HG03520 (cell line): ENCODE measurements at regions not wholly inside any gene's neighbourhood (a gene's known extent, or its start where the extent isn't known, plus 50 kb on each side); places are given as distances from the start of the nearest gene placed in this dataset.

Experiments
- ATAC-seq: cut with Tn5 transposase; IDR thresholded peaks from one replicate; pipeline ENCODE4 v1.9.1; 2021; ENCODE audit warnings: mild to moderate bottlenecking, moderate library complexity; ENCODE audit not compliant: unreplicated experiment

DNA sequence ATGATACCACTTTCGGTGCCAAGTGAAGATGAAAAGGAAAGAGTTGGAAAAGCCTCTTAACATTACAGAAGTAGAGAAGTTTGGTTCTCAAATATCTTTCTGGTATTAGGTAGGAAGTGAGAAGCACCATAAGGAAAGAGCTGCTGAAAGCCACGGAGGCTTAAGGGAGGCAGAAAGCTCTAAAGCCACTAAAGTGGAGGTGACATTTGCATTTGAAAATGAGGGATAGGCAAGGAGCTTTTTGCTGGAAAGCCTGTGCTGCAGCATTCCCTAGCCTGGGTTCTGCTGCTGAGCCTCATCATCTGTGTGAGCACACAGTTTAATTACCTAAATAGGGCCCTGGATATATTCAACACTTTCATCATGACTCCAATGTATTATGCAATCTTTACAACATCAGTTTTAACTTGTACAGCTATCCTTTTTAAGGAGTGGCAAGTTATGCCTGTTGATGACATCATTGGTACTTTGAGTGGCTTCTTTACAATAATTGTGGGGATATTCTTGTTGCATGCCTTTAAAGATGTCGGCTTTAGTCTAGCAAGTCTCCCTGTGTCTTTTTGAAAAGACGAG is 315.4 kb downstream of the RBM26 start:
- no peak for ATAC-seq

GRCh38 chr13:79084802-79085424 is 321.1 kb downstream of the RBM26 start:
- no peak for ATAC-seq

DNA sequence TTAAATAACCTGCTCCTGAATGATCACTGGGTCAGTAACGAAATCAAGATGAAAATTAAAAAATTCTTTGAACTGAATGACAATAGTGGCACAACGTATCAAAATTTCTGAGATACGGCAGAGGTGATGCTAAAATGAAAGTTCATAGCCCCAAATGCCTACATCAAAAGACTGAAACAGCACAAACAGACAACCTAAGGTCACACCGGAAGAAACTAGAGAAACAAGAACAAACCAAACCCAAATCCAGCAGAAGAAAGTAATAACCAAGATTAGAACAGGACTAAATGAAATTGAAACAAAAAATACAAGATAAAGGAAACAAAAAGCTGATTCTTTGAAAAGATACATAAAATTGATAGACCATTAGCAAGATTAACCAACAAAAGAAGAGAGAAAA is 324.1 kb downstream of the RBM26 start:
- no peak for ATAC-seq

DNA sequence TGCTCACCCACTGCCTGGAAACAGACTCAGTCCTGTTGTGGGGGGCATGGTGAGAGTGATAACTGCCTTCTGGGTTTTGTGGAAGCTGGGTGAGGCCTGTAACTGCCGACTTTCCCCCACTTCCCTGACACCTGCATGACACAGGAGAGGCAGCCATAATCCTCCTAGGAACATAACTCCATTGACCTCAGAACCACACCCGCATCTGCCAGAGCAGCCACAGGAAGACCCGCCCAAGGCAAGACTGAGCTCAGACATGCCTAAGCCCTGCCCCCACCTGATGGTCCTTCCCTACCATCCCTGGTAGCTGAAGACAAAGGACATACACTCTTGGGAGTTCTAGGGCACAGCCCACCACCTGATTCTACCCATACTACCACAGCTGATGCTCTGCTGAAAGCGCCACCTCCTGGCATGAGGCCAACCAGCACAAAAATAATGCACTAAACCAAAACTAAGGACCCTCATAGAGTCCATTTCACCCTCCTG is 326.7 kb downstream of the RBM26 start:
- ATAC-seq = no peak

DNA sequence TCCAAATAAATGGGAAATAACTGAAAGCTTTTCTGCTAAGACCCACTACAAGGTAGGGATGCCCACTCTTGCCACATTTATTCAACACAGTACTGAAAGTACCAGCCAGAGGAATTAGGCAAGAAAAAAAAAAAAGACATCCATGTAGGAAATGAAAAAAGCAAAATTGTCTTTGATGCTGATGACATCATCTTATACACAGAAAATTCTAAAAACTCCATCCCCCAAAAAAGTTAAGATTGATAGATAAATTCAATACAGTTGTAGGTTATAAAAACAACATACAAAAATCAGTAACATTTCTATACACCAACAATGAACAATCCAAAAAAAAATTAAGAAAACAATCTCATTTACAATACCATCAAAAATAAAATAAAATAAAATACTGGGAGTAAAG is 330.4 kb downstream of the RBM26 start:
- no peak for ATAC-seq

DNA sequence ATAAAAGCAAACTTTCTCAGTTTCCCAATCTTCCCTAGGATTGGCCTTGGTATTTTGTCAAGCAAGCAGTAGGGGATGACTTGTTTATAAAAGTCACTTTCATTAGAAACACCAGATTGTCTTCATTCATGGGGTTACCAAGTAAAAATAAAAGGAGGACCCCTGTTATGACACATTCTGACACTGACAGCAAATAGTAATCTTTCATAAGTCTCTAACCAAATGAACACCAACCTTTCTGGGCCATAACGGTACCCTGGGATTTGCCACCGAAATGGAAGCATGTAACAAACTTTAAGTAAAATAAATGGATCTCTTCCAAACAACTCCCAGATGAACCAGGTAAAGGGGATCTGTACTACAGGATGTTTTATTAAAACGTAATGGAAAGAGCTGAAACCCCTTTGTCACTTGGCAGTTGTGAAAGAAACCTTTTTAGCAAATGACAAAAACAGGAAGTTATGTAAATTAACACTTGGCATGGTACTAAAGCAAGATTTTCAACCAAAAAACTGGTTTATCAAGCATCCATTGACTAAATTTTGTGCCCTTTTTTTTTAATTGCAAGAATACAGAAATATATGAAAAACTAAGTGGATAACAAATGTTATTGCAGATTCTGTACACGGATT is 335.6 kb downstream of the RBM26 start:
- peak; percentile 57 for ATAC-seq

- ATAC-seq = no peak
Observed at GRCh38 chr13:79062291-79062690, 343.8 kb downstream of the RBM26 start.

- ATAC-seq = no peak
Observed at GRCh38 chr13:79060216-79060615, 345.8 kb downstream of the RBM26 start.

DNA sequence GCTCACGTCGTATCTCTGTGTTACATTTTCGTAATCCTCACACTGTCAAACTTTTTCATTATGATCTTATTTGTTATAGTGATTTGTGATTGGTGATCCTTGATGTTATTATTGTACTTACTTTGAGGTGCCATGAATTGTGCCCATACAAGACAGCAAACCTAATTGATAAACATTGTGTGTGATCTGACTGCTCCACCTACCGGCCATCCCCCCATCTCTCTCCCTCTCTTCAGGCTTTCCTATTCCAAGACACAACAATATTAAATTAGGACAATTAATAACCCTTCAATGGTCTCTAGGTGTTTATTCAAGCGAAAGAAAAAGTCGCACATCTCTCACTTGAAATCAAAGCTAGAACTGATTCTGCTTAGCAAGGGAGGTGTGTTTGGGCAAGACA is 349.3 kb downstream of the RBM26 start:
- no peak for ATAC-seq

GRCh38 chr13:79051472-79051871 is 354.6 kb downstream of the RBM26 start:
- ATAC-seq = no peak

GRCh38 chr13:79044415-79044814 is 361.6 kb downstream of the RBM26 start:
- no peak for ATAC-seq

GRCh38 chr13:79043208-79043607 is 362.8 kb downstream of the RBM26 start:
- no peak for ATAC-seq

- no peak for ATAC-seq
Observed at GRCh38 chr13:79037197-79037596, 368.9 kb downstream of the RBM26 start.

DNA sequence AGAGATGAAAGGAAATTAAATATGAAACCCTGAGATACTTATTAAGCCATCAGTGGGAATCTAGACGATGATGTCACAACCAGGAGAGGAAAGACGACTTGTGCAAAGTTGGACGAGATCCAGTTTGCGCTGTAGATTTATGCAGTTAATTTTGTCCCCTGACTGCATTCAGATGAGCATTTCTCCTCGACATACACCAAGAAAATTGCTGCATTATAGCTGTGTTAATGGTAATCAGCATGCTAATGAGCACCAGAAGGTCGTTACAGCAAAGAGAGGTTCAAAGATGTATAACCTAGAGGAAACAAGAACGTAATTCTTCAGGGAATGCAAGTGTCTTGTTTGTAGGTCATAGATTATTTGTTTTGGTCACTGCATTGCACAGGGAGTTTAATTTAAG is 371.7 kb downstream of the RBM26 start:
- no peak for ATAC-seq

- ATAC-seq = no peak
Observed at GRCh38 chr13:79030513-79030912, 371.6 kb upstream of the OBI1 start.

- no peak for ATAC-seq
Observed at GRCh38 chr13:79018166-79018565, 359.2 kb upstream of the OBI1 start.

- no peak for ATAC-seq
Observed at GRCh38 chr13:79011179-79011578, 352.2 kb upstream of the OBI1 start.

- no peak for ATAC-seq
Observed at GRCh38 chr13:79003989-79004898, 345.3 kb upstream of the OBI1 start.

DNA sequence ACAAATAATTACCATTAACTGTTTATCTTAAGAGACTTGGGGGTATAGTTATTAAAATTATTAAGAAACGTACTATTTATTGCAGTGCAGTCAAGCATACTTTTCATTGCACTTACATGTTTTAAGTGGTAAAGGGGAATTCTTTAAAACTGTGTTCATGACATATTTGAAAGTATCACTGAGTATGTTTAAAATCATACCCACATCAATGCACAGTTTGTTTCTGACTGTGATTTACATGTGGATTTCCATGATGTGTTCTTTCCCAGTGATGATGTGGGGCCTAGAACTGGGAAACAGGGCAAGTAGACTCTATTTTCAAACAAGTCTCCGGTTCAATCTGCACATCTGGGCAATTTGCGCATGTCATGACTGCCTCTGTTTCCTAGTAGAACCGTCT is 340.5 kb upstream of the OBI1 start:
- ATAC-seq = no peak

GRCh38 chr13:78998630-78999315 is 339.8 kb upstream of the OBI1 start:
- no peak for ATAC-seq
